Astrocyte of the spinal cord (primary cell): ENCODE measurements at regions not wholly inside any gene's neighbourhood (a gene's known extent, or its start where the extent isn't known, plus 50 kb on each side); places are given as distances from the start of the nearest gene placed in this dataset.

Source experiments
- DNase-seq: peaks from one replicate; pipeline ENCODE4 v3.0.0; 2011; ENCODE audit warnings: low read depth, low spot score
- H3K4me3 ChIP-seq: 2 replicates; pipeline ENCODE4 v1.5.1; 2011; ENCODE audit warnings: low read depth, mild to moderate bottlenecking, low read length, moderate library complexity
- CTCF ChIP-seq: IDR thresholded peaks from 2 replicates; pipeline ENCODE4 v1.5.1; 2012; ENCODE audit warnings: low read depth, mild to moderate bottlenecking, low read length, inconsistent platforms
- in situ Hi-C: cut with HindIII; loops from 2 replicates; pipeline ENCODE4 v1.10.0; 2017; ENCODE audit warnings: low sequenced_read_pairs

DNA sequence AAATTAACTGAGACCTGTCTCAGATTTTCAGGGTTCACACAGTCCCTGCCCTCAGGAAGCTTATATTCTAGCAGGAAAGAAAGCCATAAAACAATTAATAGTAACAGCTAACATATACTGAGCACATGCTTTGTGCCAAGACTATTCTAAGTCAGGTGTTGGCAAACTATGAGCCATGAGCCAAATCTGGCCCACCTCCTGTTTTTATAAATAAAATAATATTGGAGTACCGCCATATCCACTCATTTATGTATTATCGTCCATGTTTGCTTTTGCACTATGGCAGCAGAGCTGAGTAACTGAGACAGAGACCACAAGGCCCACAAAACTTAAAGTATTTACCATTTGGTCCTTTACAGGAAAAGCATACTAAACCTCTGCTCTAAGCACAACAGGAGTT lies 83.3 kb upstream of the TRIO start:
- no peak for TF ChIP-seq CTCF
- no peak overlapping the region for H3K4me3 ChIP-seq
- DNase-seq, result peak; percentile 43
- in situ Hi-C loops, result no loop called here

GRCh38 chr5:14057289-14057688 lies 85.9 kb upstream of the TRIO start:
- H3K4me3 ChIP-seq, result no peak overlapping the region
- in situ Hi-C loops, result no loop called here
- DNase-seq, result no peak
- TF ChIP-seq CTCF, result no peak

- TF ChIP-seq CTCF, result no peak
- no peak overlapping the region for H3K4me3 ChIP-seq
- in situ Hi-C loops, result no loop called here
- DNase-seq, result no peak
Measured at GRCh38 chr5:14056039-14056438, 87.1 kb upstream of the TRIO start.

- no peak for TF ChIP-seq CTCF
- H3K4me3 ChIP-seq, result no peak overlapping the region
- in situ Hi-C loops, result no loop called here
- DNase-seq, result peak; percentile 46
Measured at GRCh38 chr5:14054965-14055963, 87.9 kb upstream of the TRIO start.

- no peak for TF ChIP-seq CTCF
- no peak overlapping the region for H3K4me3 ChIP-seq
- DNase-seq, result no peak
- in situ Hi-C loops, result no loop called here
Measured at GRCh38 chr5:14054111-14054854, 88.9 kb upstream of the TRIO start.

DNA sequence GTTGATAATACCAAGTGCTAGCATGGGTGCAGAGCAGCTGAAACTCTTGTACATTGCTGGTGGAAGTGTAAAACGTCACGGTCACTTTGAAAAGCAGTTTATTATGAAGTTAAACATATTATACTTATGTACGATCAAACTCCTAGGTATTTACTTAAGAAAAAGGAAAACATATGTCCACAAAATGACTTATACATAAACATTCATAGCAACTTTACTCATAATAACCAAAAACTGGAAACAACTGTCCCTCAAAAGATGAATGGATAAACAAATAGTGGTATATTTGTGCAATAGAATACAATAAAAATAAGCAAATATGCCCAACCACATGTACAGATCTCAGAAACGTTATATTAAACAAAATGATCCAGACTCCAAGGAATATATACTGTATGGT lies 92.3 kb upstream of the TRIO start:
- TF ChIP-seq CTCF, result no peak
- DNase-seq, result no peak
- in situ Hi-C loops, result no loop called here
- no peak overlapping the region for H3K4me3 ChIP-seq
